GM12878 (cell line): ENCODE measurements at regions not wholly inside any gene's neighbourhood (a gene's known extent, or its start where the extent isn't known, plus 50 kb on each side); places are given as distances from the start of the nearest gene placed in this dataset.

ENCODE experiments used
- ATAC-seq: fragments of 200-7000 bp; cut with Tn5 transposase; 3 replicates; pipeline ENCODE4 v1.9.1; 2020; ENCODE audit warnings: mild to moderate bottlenecking, moderate library complexity
- BruUV-seq: library from RNA; stranded (reverse); fragments of 400-500 nt; replicated peaks from 2 replicates; lab custom pipeline; 2021; lab: Mats Ljungman, UMichigan
- CTCF ChIA-PET: fragments of 300-600 bp; sonication (Branson Sonifier 250); formaldehyde crosslinking; extraction: SDS; loops from one replicate; lab custom pipeline; 2021; ENCODE audit warnings: inconsistent platforms; lab: Yijun Ruan, JAX
- POLR2A ChIA-PET: fragments of 350-600 bp; formaldehyde crosslinking; extraction: SDS; loops from one replicate; lab custom pipeline; 2021; ENCODE audit warnings: inconsistent platforms; lab: Charles Lee
- RAD21 ChIA-PET: fragments of 300-600 bp; sonication (Branson Sonifier 250); formaldehyde crosslinking; loops from one replicate; lab custom pipeline; 2023; ENCODE audit warnings: antibody characterized with exemption; ENCODE audit not compliant: unreplicated experiment; lab: Charles Lee
- SMC1A ChIA-PET: fragments of 300-600 bp; sonication (Branson Sonifier 250); formaldehyde crosslinking; loops from one replicate; lab custom pipeline; 2023; ENCODE audit not compliant: unreplicated experiment, uncharacterized antibody; lab: Charles Lee
- DNase-seq: peaks from one replicate; pipeline ENCODE4 v3.0.0-alpha.2; 2011; ENCODE audit warnings: low read depth, low spot score
- FAIRE-seq: peaks from 3 replicates; lab custom pipeline; 2011; peaks lifted over from hg19 to GRCh38; lab: Jason Lieb, UNC
- H2AFZ ChIP-seq: 2 replicates; pipeline ENCODE4 v1.6.0; 2011; ENCODE audit warnings: low read depth, low read length, control low read depth; ENCODE audit not compliant: control insufficient read depth
- H3K27ac ChIP-seq: 2 replicates; pipeline ENCODE4 v1.5.1; 2011; ENCODE audit warnings: control low read depth; ENCODE audit not compliant: control insufficient read depth, insufficient read depth
- H3K27me3 ChIP-seq, 2 experiments: replicated peaks in 1 of 2; 2 replicates each; pipeline versions ENCODE4 v1.6.0 to v1.6.1; 2011; ENCODE audit warnings: low read length in 1 of 2; ENCODE audit not compliant: control insufficient read depth in 2 of 2, insufficient read depth in 2 of 2
- H3K36me3 ChIP-seq, 2 experiments: 2 replicates each; pipeline ENCODE4 v1.5.1; 2011; ENCODE audit warnings: low read length in 1 of 2; ENCODE audit not compliant: control insufficient read depth in 2 of 2, insufficient read depth in 2 of 2
- H3K4me1 ChIP-seq: 2 replicates; pipeline ENCODE4 v1.6.1; 2011; ENCODE audit warnings: mild to moderate bottlenecking, low read length, moderate library complexity, mixed read lengths; ENCODE audit not compliant: control insufficient read depth, insufficient read depth
- H3K4me2 ChIP-seq: 2 replicates; pipeline ENCODE4 v1.6.0; 2011; ENCODE audit warnings: control low read depth; ENCODE audit not compliant: control insufficient read depth, insufficient read depth
- H3K4me3 ChIP-seq: fragments of 200-600 bp; sonication (generic); 2 replicates; pipeline ENCODE4 v1.5.1; 2016
- H3K79me2 ChIP-seq: 2 replicates; pipeline ENCODE4 v1.6.0; 2011; ENCODE audit warnings: low read length; ENCODE audit not compliant: control insufficient read depth, insufficient read depth
- H3K9ac ChIP-seq: 2 replicates; pipeline ENCODE4 v1.8.0; 2011; ENCODE audit warnings: low read length, control low read depth, mixed read lengths; ENCODE audit not compliant: control insufficient read depth, insufficient read depth
- H3K9me3 ChIP-seq: replicated peaks from 3 replicates; pipeline ENCODE4 v1.5.1; 2011; ENCODE audit warnings: mild to moderate bottlenecking, low read length; ENCODE audit not compliant: control insufficient read depth, insufficient read depth
- H4K20me1 ChIP-seq: 2 replicates; pipeline ENCODE4 v1.6.0; 2011; ENCODE audit not compliant: control insufficient read depth, insufficient read depth
- ATF2 ChIP-seq: IDR thresholded peaks from 2 replicates; pipeline ENCODE4 v1.6.1; 2012; ENCODE audit warnings: low read length, inconsistent platforms
- CBFB ChIP-seq: IDR thresholded peaks from 2 replicates; pipeline ENCODE4 v1.6.1; 2016; ENCODE audit warnings: antibody characterized with exemption, low read depth
- CBX3 ChIP-seq: fragments of 200-600 bp; sonication (generic); IDR thresholded peaks from 2 replicates; pipeline ENCODE4 v1.6.1; 2016; ENCODE audit warnings: low read depth, borderline replicate concordance
- CEBPB ChIP-seq, 2 experiments: fragments of 150-350 bp in 1 of 2; IDR thresholded peaks; 2 replicates each; pipeline ENCODE4 v1.6.1; 2012 to 2014; ENCODE audit warnings: low read depth in 2 of 2, low read length in 2 of 2, borderline replicate concordance in 1 of 2, inconsistent platforms in 1 of 2
- GATAD2B ChIP-seq: fragments of 450-650 bp; conservative IDR thresholded peaks from 2 replicates; pipeline ENCODE4 v1.6.1; 2017; ENCODE audit warnings: low read depth, mild to moderate bottlenecking, moderate library complexity
- IRF4 ChIP-seq: IDR thresholded peaks from 2 replicates; pipeline ENCODE4 v1.6.1; 2011; ENCODE audit warnings: low read depth, low read length
- NFYB ChIP-seq: IDR thresholded peaks from 2 replicates; pipeline ENCODE4 v1.6.1; 2011; ENCODE audit warnings: low read depth, mild to moderate bottlenecking, low read length, improper control_type of control experiment, moderate library complexity; ENCODE audit not compliant: insufficient read depth
- NKRF ChIP-seq: fragments of 450-650 bp; conservative IDR thresholded peaks from 2 replicates; pipeline ENCODE4 v1.6.1; 2017; ENCODE audit warnings: mild to moderate bottlenecking, moderate library complexity
- PAX5 ChIP-seq: IDR thresholded peaks from 2 replicates; pipeline ENCODE4 v1.6.1; 2011; ENCODE audit warnings: low read depth, low read length, borderline replicate concordance
- SMAD1 ChIP-seq: fragments of 450-650 bp; IDR thresholded peaks from 2 replicates; pipeline ENCODE4 v1.6.1; 2018; ENCODE audit warnings: mild to moderate bottlenecking, low read depth; ENCODE audit not compliant: partially characterized antibody
- SREBF2 ChIP-seq: IDR thresholded peaks from 2 replicates; pipeline ENCODE4 v1.6.1; 2012; ENCODE audit warnings: mild to moderate bottlenecking, low read length
- YY1 ChIP-seq: IDR thresholded peaks from 2 replicates; pipeline ENCODE4 v1.6.1; 2011; ENCODE audit warnings: low read depth, mild to moderate bottlenecking, low read length
- ZNF24 ChIP-seq: fragments of 450-650 bp; IDR thresholded peaks from 2 replicates; pipeline ENCODE4 v1.6.1; 2017; ENCODE audit warnings: antibody characterized with exemption, mild to moderate bottlenecking
- ZNF622 ChIP-seq: fragments of 450-650 bp; IDR thresholded peaks from 2 replicates; pipeline ENCODE4 v1.6.1; 2017; ENCODE audit warnings: mild to moderate bottlenecking, inconsistent platforms
- WGBS: methylation state at CpG from one replicate; pipeline ENCODE4 v1.1.6; 2016; ENCODE audit warnings: low lambda C conversion rate; ENCODE audit not compliant: insufficient replicate concordance, insufficient coverage; ENCODE audit errors: missing lambda C conversion rate; 5-methylcytosine and 5-hydroxymethylcytosine counted together
- in situ Hi-C: fragments of 300-500 bp; cut with MboI; formaldehyde crosslinking; loops from 9 replicates; pipeline ENCODE4 v1.14.3; 2018; ENCODE audit warnings: mixed read lengths
- intact Hi-C: fragments of 100-400 bp; cut with micrococcal nuclease; formaldehyde crosslinking; loops from one replicate; pipeline ENCODE4 v1.14.2; 2022; ENCODE audit not compliant: unreplicated experiment

- TF ChIP-seq SREBF2 = no peak
These were observed 80.7 kb upstream of the NCAM1 start (continued) for GRCh38 chr11:112880495-112880894.

GRCh38 chr11:112881461-112881860 lies 79.8 kb upstream of the NCAM1 start:
- RAD21 ChIA-PET = no interaction called here
- H3K27me3 ChIP-seq = no peaks in the 10 kb centered on the region; a peak in 1 of 4 replicates
- H3K27ac ChIP-seq = no peak overlapping the region
- intact Hi-C loops (no loop called here), in situ Hi-C loops (no loop called here)
- no peaks in the 10 kb centered on the region for H4K20me1 ChIP-seq
- no TSS peak for BruUV-seq
- no peak overlapping the region for H3K9ac ChIP-seq
- H3K36me3 ChIP-seq = no peaks in the 10 kb centered on the region
- 46% methylated on average over 17 of the region's 17 CpGs for WGBS
- no peak overlapping the region for H2AFZ ChIP-seq
- H3K4me2 ChIP-seq = no peak overlapping the region
- H3K79me2 ChIP-seq = no peaks in the 10 kb centered on the region
- DNase-seq = no peak
- TF ChIP-seq NFYB (0 out of 2 replicates have a peak, but pooled peaks have one; percentile 29), PAX5 (no peak)
- SMC1A ChIA-PET = no interaction called here
- FAIRE-seq = no peak
- H3K4me1 ChIP-seq = no peaks in the 10 kb centered on the region
- ATAC-seq = no peak
- no peak overlapping the region for H3K4me3 ChIP-seq
- H3K9me3 ChIP-seq = no peaks in the 10 kb centered on the region
- CTCF ChIA-PET = no interaction called here
- POLR2A ChIA-PET = no interaction called here

GRCh38 chr11:112882494-112883381 lies 78.5 kb upstream of the NCAM1 start:
- DNase-seq = no peak
- POLR2A ChIA-PET = no interaction called here
- CTCF ChIA-PET = no interaction called here
- no peak for TF ChIP-seq NKRF
- no peak for TF ChIP-seq YY1
- no peak for TF ChIP-seq ZNF622
- TF ChIP-seq ATF2 = no peak
- no peak for TF ChIP-seq CBX3
- TF ChIP-seq ZNF24 = no peak
- TF ChIP-seq SMAD1 = no peak
- TF ChIP-seq CBFB = no peak
- TF ChIP-seq CEBPB (IDR thresholded peaks at IDR 0.05; ENCODE audit: borderline replicate concordance in 1 of 2, low read depth in 2 of 2, low read length in 2 of 2) = no peak
- TF ChIP-seq GATAD2B = no peak
- TF ChIP-seq IRF4 = no peak
- TF ChIP-seq, all 136 proteins: peak for 0
- no peak for ATAC-seq
- Histone ChIP-seq H4K20me1 (no peaks in the 10 kb centered on the region), H3K27ac (no peak overlapping the region), H3K27me3 (no peaks in the 10 kb centered on the region), H3K79me2 (no peaks in the 10 kb centered on the region), H3K9ac (no peak overlapping the region), H3K4me2 (no peak overlapping the region), H3K9me3 (no peaks in the 10 kb centered on the region), H3K4me1 (no peaks in the 10 kb centered on the region), H3K36me3 (no peaks in the 10 kb centered on the region), H3K4me3 (no peak overlapping the region), H2AFZ (no peak overlapping the region)
- RAD21 ChIA-PET = no interaction called here
- WGBS = 27% methylated on average over 6 of the region's 6 CpGs
- intact Hi-C loops (no loop called here), in situ Hi-C loops (no loop called here)
- SMC1A ChIA-PET = no interaction called here
- no peak for FAIRE-seq
- BruUV-seq = no TSS peak
